Fibroblast of skin of back (primary cell): ENCODE measurements at regions not wholly inside any gene's neighbourhood (a gene's known extent, or its start where the extent isn't known, plus 50 kb on each side); places are given as distances from the start of the nearest gene placed in this dataset.

Experiments used
- DNase-seq: peaks from one replicate; pipeline ENCODE4 v3.0.0-alpha.2; 2013

DNA sequence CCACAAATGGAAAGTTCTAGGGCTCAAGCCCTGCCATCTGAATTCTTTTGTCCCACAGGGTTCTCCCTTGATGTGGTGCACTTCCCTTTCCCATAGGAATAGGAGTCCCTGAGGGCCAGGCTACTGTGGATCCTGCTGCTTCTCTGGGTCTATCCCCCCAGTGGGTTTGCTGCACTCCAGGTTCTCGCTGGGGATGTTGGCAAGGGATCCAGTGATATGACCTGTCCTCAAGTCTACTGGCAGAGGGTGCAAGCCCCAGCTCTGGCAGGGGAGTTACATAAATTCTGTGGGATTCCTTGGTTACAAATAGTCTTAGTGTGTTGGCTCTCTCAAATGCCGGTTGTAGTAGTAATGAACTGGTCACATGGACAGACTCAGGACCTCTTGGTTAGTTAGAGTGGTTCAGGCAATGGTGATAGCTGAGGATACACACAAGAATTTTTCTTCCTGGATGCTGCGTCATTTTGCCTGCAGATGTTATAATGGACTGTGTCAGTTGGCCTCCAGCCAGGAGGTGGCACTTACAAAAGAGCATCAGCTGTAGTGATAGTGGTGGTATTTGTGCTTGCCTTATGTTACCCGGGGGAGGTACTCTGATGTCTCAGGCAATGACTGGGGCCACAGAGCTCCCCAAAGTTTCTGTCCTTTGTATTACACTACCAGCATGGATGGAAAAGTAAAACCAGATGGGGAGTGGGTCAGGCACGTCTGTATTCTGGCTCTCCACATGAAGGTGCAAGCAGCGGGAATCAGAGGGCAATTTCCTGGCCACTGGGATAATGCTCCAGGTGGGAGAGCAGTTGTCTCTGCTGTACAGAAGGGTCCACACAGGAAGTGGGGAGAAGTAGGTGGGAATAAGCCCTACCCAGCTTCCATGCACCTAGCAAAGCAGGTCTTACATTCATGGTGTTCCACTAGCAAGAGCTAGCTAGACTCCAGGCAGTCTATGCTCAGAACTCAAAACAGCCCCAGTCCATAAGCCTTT, 267.9 kb downstream of the SOX11 start:
- peak; percentile 4 for DNase-seq

GRCh38 chr2:5967506-5967905, 275.3 kb downstream of the SOX11 start:
- no peak for DNase-seq

- DNase-seq = no peak
These were observed 277.1 kb downstream of the SOX11 start for GRCh38 chr2:5969303-5969702.

DNA sequence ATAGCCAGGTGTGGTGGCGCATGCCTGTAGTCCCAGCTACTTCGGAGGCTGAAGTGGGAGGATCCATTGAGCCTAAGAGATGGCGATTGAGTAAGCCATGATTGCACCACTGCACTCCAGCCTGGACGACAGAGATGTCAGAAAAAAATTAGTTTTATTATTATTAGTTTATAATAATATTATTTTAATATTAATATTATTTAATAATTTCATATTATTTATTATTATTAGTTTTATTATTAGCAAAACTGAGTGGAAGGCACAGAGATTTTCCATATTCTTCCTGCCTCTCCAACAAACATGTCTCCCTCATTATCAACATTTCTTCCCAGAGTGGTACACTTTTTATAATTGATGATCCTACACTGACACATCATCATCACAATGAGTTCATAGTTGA, 278.2 kb downstream of the SOX11 start:
- DNase-seq = no peak

- DNase-seq = no peak
These were observed 282.3 kb downstream of the SOX11 start for GRCh38 chr2:5974477-5974876.

DNA sequence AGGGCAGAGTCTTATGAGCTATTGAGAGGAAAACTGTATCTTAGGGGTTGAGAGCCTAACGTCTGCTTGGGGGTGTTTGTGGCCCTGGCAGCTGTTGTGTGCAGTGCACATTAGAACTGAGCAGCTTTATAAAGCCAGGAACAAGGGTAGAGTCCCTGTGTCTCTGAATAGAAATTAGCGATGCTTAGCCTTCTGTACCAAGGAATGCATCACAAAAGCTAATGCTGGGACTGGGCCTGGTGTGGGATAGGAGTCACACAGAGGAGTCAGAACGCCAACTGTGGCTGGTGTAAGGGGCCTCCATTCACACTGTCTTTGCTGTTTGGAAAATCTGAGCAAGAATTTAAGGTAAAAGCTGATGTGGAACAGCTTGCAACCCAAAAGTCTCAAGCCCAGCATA, 283.2 kb downstream of the SOX11 start:
- DNase-seq = no peak

DNA sequence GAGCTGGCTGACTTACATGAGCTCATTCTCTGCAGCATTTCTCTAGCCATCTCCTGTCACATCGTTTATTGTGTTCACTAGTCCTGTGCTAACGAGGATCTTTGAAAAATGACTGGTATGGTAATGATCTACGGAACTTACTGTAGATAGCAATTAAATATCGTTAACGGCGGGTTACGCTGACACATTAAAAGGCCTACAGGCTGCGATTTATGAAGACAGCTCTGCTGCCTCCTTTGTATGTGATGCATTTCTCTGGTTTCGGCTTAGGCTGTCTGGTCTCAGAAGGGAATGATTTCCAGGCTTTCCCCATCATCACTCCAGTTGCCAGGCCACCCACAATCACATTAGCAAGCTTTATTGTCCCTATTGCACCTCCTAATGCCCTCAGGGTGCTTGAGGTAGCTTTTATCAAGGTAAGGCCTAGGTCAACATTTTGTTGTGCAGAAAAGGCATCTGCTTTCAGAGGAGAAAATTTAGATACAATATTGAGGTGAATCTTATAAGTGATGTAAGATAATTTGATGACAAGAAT, 284.4 kb downstream of the SOX11 start:
- DNase-seq = no peak

GRCh38 chr2:5977477-5977876, 285.3 kb downstream of the SOX11 start:
- DNase-seq = no peak

- DNase-seq = no peak
These were observed 286.1 kb downstream of the SOX11 start for GRCh38 chr2:5978131-5978751.

DNA sequence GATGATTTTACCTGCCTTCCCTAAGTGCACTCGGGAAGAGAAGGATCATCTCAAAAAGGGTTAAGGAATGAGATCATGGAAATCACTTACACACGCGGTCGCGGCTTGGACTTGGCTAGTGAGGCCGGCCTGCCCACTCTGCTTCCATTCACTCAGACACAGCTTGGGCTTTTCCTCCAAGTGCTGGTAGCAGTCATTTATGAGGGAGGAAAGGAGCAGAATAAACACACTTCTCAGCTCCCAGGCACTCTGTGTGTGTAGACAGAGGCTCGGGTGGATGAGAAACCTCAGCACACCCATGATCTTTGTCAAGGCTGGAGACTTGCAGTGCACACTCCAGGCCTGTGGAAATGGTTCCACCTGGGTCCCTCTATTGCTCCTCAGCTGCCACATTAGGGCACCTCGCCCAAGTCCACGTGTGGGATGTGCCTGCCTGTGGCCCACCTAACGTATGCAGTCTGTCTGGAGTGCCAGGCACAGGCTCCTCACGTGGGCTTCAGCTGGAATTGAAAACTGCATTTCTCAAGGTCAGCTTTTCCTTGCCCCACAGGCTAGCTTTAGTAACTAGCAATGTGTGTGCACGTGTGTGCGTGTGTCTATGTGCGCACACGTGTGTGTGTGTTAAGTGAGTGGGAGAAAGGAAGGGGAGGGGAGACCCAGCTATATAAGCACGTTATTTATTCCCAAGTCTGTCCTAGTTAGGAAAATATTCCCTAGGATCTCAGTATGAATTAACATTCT, 288.4 kb downstream of the SOX11 start:
- DNase-seq = no peak

DNA sequence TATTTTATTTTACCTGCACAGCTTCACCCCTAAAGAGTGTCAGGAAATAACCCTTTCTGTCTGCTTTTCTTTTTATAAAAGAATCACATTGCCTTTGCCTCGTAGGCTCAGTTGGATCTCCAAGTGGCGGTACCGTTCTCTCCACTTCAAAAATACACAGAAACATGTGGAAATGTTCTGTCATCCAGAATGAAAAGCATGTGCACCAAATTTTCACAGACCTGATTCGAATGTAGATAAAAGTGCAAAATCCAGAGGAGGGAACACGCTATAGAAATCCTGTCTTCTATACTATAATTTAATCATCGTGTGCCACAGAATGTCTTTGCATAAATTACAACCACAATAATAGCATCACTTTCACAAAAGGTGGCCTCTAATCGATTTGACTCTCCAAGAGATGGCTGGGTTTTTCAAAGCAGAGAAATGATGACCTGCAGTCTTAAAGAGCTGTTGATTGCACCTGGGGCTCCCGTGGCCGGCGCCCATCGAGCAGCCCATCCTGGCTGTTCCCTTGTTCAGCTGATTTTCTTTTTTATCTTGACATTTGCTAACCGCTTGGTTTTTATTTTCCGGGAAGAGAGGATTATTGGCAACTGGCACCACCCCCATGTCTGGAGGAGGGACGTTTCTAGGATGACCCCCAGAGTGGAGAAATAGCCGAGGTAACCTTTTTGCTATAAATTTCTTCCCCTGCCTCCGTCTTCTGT, 290.2 kb downstream of the SOX11 start:
- no peak for DNase-seq

GRCh38 chr2:5982903-5983265, 290.7 kb downstream of the SOX11 start:
- no peak for DNase-seq

- DNase-seq = no peak
These were observed 291.5 kb downstream of the SOX11 start for GRCh38 chr2:5983511-5984272.

DNA sequence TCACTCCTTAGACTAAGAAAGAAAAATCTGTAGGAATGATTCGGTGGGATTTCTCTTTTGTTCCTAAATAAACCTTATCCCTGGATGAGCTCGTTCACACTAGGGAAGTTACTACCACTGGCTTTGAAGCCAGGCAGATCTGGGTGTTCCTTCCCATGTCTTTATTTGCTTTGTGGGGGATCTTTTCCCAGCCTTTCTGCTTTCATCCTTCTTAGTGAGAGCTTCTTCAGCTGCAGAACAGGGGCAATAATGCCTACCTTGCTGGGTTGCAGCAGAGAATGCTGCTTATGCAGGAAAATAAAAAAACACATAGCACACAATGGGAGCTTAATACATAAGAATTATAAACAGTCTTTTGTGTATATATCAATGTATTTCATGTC, 292.1 kb downstream of the SOX11 start:
- no peak for DNase-seq

- no peak for DNase-seq
These were observed 292.8 kb downstream of the SOX11 start for GRCh38 chr2:5984946-5985345.

GRCh38 chr2:5985536-5986385, 293.6 kb downstream of the SOX11 start:
- no peak for DNase-seq

GRCh38 chr2:5986801-5987787, 294.9 kb downstream of the SOX11 start:
- no peak for DNase-seq

DNA sequence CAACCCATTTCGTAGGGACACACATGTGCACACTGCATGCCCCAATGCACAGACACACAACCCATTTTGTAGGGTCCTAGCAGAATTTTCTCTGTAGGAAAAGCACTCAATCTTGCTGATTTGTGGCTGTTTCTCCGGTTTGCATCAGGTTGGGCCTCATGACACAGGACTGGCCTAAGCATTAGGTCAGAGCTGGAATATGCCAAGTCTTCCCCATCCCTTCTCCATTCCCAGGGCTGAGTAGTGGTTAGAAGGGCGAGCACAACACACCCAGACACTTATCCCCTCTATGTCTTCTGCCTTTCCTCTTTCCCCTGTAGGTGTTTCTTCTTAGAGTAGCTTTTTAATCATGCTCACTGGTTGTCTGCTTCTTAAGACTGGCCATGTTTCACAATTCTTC, 295.9 kb downstream of the SOX11 start:
- no peak for DNase-seq

DNA sequence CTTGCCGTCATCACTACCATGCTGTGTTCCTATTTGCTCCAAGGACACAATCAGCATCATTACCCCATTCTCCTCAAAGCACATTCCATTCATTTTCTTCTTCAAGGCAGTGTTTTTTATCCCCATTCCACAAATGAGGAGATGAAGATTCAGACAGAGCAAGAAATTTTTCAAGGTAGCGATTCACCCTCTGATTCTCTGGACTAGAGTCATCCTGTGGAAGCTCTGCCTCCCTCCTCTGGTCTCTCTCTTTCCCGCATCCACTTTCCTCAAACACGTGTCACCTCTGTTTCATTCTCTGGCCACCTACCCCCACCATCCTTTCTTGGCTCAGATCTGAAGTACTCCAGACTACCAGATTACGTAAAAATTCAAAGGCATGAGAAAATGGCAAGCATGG, 297.9 kb downstream of the SOX11 start:
- DNase-seq = no peak
